Posterior vena cava (tissue), 2 donors: ENCODE measurements at regions not wholly inside any gene's neighbourhood (a gene's known extent, or its start where the extent isn't known, plus 50 kb on each side); places are given as distances from the start of the nearest gene placed in this dataset.

Experiments
- DNase-seq: peaks from one replicate; pipeline ENCODE4 v3.0.0-alpha.2; 2020; ENCODE audit warnings: low spot score
- intact Hi-C, 2 donors: fragments of 100-400 bp; cut with DNase I; formaldehyde crosslinking; loops; one replicate each; pipeline versions ENCODE4 v1.14.1 to v1.14.2; 2022 to 2023
- donor health status: DM: yes; HTN: yes; CAD: no.
- donor health status: DM: yes; HTN: yes; CAD: no.

DNA sequence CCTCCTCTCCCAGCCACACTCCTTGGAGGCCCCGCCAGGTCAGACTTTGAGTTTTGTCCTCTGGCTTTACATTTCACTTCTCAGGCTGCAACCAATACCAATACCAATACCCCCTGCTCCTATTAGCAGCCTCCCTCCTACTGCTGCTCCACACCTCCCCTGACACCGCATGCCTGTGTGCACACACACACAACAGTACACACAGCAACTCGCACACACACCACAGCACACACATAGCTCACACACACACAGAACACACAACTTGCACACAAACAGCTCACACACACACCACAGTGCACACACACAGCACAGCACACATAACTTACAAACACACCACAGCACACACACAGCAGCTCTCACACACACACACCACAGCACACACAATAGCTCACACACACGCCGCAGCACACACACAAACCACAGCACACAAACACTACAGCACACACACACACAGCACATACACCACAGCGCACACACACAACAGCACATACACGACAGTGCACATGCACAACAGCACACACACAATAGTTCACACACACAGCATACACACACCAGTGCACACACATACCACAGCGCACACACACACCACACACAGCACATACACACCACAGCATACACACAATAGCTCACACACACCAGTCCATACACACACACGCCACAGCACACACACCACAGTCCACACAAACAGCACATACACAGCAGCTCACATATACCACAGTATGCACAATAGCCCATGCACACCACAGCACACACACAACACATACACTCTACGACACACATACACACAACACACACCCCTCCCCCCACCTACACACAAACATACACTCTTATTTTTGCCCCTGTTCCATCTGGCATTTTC lies 204.7 kb downstream of the UACA start:
- intact Hi-C loops: no loop called here
- DNase-seq: no peak

DNA sequence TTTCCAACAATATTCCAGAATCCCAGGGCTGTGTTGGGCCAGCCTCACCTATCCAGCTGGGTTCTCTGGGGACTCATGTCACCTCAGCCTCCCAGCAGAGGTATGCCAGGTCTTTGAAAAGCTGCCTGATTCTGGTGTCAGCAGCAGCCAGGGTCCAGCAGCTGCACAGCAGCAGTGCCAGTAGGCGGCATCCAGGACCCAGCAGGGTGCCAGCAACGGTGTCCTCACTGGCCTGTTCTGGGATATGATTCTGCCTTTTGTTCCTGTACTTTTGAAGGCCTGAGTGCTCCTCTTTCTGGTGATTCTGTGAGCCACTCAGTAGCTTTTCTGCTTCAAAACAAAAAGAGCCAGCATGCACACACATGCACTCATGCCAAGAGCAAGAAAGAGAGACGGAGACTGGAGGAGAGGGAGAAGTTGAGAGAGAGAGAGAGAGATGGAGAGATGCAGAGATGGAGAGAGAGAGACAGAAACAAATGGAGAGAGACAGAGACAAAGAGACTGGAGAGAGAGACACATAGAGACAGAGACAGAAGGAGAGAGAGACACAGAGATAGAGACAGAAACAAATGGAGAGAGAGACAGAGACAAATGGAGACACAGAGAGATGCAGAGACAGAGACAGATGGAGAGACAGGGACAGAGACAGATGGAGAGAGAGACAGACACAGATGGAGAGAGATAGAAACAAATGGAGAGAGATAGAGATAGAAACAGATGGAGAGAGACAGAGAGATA lies 205.7 kb downstream of the UACA start:
- intact Hi-C loops: no loop called here

DNA sequence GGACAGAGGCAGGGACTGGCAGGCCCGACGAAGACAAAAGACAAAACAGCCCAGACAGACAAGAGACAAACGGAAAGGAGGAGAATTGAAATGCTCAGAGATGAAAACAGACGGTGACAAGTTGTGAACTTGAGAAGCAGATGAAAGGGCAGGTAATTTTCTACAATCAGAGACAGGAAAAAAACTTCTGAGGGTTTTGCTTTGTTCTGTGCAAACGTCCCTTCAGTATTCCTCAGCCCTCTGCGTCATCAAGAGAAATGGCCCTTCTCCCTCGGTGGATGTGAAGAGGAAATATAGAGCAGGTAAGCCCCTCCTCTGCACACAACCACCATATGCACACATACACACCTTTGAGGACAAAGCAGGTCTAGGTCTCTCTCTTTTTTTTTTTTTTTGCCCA lies 206.6 kb downstream of the UACA start:
- DNase-seq: no peak
- intact Hi-C loops: no loop called here

More for the DNA sequence above, 205.7 kb downstream of the UACA start:
- DNase-seq: no peak

DNA sequence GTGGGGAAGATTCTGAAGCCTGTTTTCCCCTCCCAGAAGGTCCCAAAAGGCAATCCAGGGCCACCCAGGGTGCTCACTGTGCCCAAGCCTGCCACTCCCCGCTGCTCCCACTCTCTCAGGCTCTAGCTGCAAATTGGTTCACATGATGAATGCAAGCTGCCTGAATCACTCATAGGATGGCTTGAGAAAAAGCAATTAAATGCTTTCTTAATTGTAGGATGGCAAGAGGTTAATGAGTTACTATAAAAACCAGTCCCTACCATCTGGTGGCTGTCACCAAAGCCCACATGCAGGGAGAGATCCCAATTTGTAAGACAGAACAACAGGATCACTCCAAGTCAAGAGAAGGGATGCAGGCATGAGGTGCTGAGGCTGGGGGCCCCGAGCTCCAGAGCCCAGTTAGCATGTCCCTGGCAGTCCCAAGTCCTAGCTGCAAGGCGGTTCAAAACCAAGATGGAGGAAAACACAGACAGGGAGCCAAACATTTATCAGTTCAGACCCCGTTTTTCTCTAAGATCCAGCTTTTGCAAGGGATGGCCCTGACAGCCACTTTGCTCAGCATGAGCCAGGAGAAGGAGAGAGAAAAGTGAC lies 207.1 kb downstream of the UACA start:
- intact Hi-C loops: no loop called here
- no peak for DNase-seq

DNA sequence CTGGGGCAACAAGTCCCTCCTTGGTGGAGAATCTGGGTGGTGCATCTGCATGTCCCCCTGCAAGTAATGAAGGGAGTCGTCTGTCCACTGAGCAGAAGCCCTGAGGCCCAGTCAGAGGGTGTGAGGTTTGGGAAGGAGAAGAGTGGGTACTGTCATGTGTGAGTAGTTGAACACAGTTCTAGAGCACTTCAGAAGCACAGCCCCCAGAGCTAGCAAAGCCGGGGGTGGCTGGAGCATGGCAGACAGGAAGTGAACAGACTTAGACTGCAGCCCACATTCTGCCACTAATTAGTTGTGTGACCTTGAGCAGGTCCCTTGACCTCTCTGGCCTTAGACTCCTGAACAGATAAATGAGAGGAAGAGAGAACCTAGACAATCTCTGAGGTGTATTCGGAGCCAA lies 207.6 kb downstream of the UACA start:
- DNase-seq: no peak
- intact Hi-C loops: no loop called here

DNA sequence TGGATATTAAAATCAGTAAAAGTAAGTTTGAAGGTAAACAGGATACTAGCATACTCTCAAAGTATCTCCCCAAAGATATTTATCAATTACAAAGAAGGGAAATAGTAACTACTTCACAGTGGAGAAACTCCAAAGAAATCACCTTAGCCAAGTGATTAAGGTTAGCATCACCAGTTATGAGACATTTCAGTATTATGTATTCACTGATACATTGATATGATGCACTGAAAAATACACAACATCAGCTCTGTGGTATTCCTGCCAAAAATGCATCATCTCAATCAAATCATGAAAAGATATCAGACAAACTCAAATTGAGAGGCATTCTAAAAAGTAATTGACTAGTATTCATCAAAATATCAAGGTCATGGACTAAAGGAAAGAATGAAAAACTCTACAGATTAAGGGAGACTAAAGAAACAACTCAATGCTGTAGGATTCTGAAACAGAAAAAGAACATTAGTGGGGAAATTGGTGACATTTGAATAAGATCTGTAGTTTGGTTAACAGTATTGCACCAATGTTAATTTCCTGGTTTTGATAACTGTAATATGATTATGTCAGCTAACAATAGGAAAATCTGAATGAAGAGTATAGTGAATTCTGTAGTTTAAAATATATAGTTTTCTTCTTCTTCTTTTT lies 215.4 kb downstream of the UACA start:
- no peak for DNase-seq
- intact Hi-C loops: no loop called here

DNA sequence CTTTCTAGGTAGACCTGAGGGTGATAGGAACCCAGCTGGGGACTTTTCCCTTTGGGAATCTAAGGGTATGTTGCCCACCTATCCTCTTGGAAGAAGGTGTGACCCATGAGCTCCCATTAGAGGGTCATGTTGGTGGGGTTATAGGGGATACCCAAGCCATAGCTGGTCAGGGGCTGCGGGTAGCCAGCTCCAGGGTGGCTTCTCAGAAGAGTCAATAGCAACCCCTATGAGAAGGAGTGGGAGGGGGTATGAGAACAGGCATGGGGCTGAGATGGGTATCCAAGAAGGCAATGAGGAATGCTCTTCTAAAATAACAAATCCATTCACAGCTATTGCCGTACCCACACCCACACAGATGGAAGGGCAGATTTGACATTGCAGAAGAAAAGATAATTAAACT lies 217.8 kb downstream of the UACA start:
- no peak for DNase-seq
- intact Hi-C loops: no loop called here

DNA sequence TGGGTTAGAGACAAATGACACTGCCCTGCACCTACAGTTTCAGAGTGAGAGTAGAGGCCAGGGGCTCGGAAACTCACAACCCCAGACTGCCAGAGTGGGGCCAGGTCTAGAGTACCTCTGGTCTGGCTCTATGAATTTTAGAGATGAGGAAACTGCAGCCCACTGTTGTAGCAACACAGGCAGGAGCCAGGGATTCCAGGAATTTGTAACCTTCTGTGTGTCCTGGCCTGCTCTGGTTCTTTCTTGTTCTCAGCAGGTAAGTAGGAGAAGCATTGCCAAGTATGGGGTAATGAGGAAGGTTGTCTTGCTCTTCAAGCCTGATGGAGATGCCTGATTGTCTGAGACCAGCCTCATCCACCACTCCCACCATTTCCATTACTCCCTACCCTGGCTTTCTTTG lies 221.8 kb downstream of the UACA start:
- intact Hi-C loops: no loop called here
- no peak for DNase-seq

DNA sequence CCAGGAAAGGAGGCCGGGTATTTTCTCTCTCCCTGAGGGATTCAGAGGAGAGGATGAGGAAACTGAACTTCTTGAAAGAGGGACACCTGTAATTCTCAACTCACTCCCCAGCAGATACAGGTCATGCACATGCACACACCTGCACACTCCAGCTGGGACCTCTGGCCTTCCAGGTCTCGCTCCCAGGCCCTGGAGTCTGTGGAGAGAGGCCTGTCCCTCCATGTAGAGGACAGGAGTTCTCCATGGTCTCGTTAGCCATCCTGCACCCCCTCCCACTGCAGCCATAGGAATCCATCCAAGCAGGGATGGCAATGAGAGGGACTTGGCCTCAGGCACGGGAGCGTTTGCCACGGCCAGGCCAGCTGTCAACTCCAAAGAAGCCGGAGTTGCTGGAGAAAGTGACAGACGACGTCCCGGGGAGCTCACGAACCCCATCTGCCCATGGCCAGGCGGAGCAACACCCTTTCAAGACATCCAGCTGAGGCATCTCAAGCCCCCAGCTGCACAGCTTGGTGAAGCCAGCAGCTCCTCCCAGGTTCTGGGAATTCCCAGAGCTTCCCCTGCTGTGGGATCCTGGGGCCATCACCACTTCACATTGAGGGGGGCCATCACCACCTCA lies 223.3 kb downstream of the UACA start:
- DNase-seq: no peak
- intact Hi-C loops: loop anchor here in 1 of 2 donors (10.0 kb wide), 1 partner anchor 1855 kb away; the partner anchor contains the start of gene TMEM202

DNA sequence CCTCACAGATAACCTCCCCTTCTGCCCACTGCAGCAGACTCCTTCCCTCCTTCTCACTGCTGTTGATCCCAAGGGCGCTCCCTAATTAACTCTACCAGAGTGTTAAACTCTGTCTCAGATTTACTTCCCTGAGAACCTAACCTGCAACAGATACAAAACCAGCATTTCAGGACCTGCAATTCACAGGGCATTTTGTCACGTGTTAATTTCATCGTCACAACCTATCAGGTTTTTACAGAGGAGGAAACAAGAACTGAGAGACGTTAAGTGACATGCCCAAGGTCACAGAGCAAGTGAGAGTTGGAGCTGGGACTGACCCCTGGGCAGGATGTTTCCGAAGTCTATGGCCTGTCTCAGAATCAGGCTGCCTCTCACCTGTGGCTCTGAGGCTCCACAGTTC lies 223.9 kb downstream of the UACA start:
- DNase-seq: no peak
- intact Hi-C loops: loop anchor here in 1 of 2 donors (10.0 kb wide), 1 partner anchor 1855 kb away; the partner anchor contains the start of gene TMEM202

DNA sequence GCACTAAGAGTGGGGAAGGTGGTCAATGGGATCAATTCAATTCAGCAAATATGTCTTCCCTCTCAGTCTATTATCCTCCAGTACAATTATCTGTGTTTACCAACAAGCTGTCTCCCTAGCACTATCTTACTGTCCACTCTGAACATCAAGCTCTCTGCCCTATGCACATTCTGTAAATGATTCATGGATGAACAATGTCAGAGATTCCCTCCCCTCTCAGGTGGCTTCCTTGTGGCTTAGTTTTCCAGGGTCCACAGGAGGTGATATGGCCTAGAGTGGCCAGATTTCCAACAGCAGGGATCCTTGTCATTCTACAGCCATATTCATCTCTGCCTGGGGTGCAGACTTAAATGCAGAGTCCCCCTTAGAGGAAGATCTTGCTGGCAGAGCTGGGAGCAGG lies 225.1 kb downstream of the UACA start:
- no peak for DNase-seq
- intact Hi-C loops: loop anchor here in 1 of 2 donors (10.0 kb wide), 1 partner anchor 1857 kb away; the partner anchor contains the start of gene TMEM202

DNA sequence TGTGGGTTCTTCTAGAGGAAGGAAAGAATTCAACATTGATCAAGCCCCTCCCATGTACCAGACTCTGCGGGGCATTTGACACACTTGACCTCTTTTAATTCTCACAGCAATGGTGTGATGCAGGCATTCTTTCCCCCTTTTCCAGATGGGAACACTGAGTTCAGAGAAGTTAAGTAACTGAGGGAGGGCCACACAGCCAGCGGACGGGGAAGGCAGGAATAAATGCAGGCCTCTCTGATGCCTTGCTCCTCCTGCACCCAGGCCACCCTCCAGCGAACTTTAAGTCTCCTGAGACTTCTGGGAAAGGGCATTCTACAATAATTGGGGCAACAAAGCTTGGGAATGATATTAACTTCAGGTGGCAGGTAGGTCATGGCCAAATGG lies 227.4 kb downstream of the UACA start:
- no peak for DNase-seq
- intact Hi-C loops: loop anchor here in 1 of 2 donors (10.0 kb wide), 1 partner anchor 1859 kb away; the partner anchor contains the start of gene TMEM202

DNA sequence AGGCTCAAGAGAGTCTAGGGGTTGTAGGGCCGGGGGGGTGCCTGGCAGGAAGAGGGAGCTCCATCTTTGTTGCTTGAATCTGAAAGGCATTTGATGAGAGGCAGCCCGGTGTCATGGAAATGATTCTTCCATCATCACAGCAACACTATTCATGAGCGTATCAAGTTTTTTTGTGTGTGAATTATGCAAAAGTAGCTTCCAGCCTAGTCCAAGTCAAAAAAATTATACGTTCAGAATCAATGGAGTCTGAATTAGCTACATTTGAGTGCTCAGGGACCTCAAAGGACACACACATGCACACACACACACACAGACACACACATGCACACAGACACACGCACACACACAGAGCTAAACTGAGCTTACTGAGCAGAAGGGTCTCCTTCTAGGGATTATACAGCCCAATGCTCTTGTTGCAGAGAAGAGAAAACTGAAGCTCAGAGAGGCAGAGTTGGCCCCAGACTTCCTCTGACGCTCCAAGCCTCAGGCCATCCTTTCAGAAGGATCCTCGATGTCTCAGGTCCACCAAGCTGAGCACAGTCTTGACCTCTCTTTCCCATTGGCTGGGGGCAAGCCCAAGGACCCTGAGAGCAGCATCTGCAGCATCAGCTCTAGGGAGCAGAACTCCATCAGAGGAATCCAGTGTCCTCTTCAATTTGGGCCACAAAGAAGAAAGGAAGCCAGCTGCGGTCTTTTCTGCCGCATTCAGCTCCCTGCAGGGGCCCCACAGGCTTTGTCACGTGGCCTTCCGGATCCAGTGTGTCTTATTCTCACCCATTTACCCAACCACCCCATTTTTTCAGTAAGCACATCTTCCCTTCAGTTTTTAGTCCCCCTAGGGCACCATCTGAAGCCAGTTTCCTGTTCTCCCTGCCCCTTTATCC lies 228.0 kb downstream of the UACA start:
- intact Hi-C loops: loop anchor here in 1 of 2 donors (10.0 kb wide), 1 partner anchor 1859 kb away; the partner anchor contains the start of gene TMEM202
- DNase-seq: no peak

DNA sequence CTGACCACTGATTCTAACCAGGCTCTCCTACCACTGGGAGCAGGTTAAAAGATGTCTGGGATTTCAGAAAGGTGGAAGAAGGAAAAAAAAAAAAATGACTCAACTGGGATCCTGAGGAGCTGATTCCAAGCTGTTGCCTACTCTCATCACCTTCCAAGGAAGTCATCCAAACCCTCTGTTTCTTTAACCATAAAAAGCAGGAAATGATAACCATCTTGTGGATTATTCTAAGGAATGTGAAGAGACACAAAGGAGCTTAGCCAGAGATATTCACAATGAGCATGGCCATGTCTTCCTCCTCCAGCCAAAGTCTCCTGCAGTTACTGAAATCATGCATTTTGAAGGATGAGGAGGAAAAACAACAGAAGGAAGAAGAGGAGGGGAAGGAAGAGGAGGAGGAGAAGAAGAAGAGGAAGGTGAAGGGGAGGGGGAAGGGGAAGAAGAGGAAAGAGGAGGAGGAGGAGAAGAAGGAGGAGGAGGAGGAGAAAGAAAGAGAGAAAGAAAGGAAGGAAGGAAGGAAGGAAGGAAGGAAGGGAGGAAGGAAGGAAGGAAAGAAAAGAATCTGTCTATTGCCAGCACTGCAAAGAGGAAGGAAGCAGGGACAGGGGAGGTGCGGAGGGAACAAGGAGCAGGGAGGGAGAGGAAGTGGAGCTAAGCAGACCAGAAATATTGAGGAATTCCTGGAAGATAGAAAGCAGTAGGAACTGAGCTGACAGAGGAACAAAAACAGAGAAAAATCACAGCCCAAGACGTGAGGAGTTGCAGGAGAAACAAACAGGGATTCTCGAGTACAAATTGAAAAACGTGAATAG lies 229.2 kb downstream of the UACA start:
- intact Hi-C loops: loop anchor here in 1 of 2 donors (10.0 kb wide), 1 partner anchor 1861 kb away; the partner anchor contains the start of gene TMEM202
- no peak for DNase-seq

DNA sequence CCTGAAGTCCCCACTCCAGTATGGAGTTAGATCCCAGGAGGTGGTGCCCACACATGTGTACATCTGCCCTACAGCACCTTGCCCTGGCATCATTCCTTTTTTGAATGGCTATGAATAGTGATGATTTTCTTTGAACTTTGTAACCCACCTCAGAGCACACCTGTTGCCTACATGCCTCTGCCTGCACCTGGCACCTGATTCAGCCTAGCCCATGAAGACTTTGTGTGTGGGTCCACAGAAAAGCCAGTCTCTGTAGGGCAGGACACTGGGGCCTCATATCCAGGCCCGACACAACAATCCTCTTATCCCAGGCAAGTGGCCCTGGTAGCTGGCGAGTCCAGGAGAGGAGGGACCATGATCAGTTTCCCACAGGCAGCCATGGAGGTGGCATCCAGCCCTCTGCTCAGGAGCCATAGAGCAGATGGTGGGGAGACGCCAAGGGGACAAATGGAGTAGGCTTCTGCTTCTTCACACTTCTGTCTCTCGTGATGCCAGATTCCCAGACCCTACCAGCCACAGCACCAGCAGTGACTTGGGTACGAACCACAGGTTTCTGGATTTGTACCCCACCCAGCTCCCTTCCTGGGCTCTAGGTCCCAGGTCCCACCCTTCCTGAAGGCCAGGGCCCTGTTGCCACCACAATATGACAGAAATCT lies 230.7 kb downstream of the UACA start:
- intact Hi-C loops: loop anchor here in 1 of 2 donors (10.0 kb wide), 1 partner anchor 1862 kb away; the partner anchor contains the start of gene TMEM202
- DNase-seq: no peak

DNA sequence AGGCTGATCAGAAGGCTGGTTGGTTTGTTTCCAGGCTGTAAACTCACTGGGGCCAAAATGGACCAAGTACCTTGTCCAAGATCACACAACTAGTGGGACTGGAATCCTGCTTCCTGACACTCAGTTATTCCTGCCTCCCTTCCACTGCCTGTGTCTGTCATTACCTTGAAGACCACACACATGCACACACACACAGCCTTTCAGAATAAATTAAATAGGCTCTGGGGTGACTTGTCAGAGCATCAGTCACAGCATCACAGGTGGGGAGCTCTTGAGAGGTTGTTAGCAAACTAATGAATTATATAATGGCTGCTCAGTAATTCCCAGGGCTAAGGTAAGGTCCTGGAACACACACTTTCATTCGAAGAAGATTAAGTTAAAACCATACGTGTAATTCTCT lies 231.8 kb downstream of the UACA start:
- intact Hi-C loops: loop anchor here in 1 of 2 donors (10.0 kb wide), 1 partner anchor 1863 kb away; the partner anchor contains the start of gene TMEM202
- no peak for DNase-seq
